HL-60 (cell line): ENCODE measurements at regions not wholly inside any gene's neighbourhood (a gene's known extent, or its start where the extent isn't known, plus 50 kb on each side); places are given as distances from the start of the nearest gene placed in this dataset.

Source experiments
- CTCF ChIP-seq: IDR thresholded peaks from one replicate; pipeline ENCODE4 v1.5.1; 2011; ENCODE audit warnings: low read length, control low read depth, inconsistent platforms; ENCODE audit not compliant: insufficient read depth
- GABPA ChIP-seq: IDR thresholded peaks from 2 replicates; pipeline ENCODE4 v1.6.1; 2012; ENCODE audit warnings: low read depth
- POLR2AphosphoS5 ChIP-seq: IDR thresholded peaks from 2 replicates; pipeline ENCODE4 v1.6.1; 2012; ENCODE audit warnings: low read depth
- REST ChIP-seq: IDR thresholded peaks from 2 replicates; pipeline ENCODE4 v1.6.1; 2012; ENCODE audit warnings: low read depth; ENCODE audit not compliant: insufficient replicate concordance
- SPI1 ChIP-seq: IDR thresholded peaks from 2 replicates; pipeline ENCODE4 v1.6.1; 2012; ENCODE audit warnings: low read depth, mild to moderate bottlenecking, borderline replicate concordance

GRCh38 chr2:100707016-100707947 is 112.7 kb upstream of the NPAS2 start:
- no peak for TF ChIP-seq CTCF
- no peak for TF ChIP-seq POLR2AphosphoS5
- TF ChIP-seq GABPA, result no peak
- no peak for TF ChIP-seq REST
- no peak for TF ChIP-seq SPI1
